ENCODE measurements at regions not wholly inside any gene's neighbourhood (a gene's known extent, or its start where the extent isn't known, plus 50 kb on each side); places are given as distances from the start of the nearest gene placed in this dataset.
A peak's percentile ranks its signal among the peaks of the same experiment; 100 is the strongest.

DNA sequence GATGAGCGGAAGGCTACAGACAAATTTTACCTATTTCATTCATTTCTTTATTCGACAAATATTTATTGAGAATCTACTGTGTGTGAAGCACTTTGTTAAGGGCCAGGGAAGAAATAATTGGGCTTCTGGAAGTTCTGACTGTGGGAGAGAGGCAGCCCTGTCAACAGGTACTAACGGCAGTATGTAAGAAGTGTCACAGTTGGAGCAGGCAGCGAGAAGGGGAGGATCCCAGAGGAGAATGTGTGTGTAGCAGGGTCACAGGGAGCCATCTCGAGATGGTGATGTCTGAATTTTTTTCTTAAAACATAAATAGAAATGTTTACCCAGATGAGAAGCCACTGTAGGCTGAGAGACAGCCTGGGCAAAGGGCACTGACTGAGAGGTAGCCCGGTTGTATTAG, 163.3 kb upstream of the SLC38A2 start:
- POLR2A ChIA-PET: no interaction called here
- DNase-seq: no peak
- Histone ChIP-seq H3K4me1 (ENCODE audit: control insufficient read depth in 1 of 2, extremely low read depth in 1 of 2, insufficient read depth in 2 of 2, low read length in 2 of 2) (no peaks in the 10 kb centered on the region), H3K27ac (ENCODE audit: low read length) (no peak overlapping the region), H3K9me3 (no peaks in the 10 kb centered on the region), H3K4me3 (ENCODE audit: control insufficient read depth in 1 of 2, extremely low read depth in 1 of 2, low read length in 1 of 2) (no peak overlapping the region), H3K36me3 (ENCODE audit: control insufficient read depth in 2 of 2, extremely low read depth in 1 of 2, insufficient read depth in 1 of 2, low read length in 1 of 2) (no peaks in the 10 kb centered on the region), H3K27me3 (replicated peaks in 1 of 2; ENCODE audit: control insufficient read depth in 2 of 2, extremely low read depth in 1 of 2, insufficient read depth in 2 of 2, low read length in 1 of 2) (no peaks in the 10 kb centered on the region)
- no peaks in the 10 kb centered on the region for H3K36me3 Mint-ChIP-seq
- peaks cover 0 to 4% (median 0%) of the 10 kb centered on the region in 3 donors for H3K9me3 Mint-ChIP-seq
- peak overlapping the region in 1 of 2 donors; percentile 15 for H3K27ac Mint-ChIP-seq
- H3K27me3 Mint-ChIP-seq: no peaks in the 10 kb centered on the region
- ATAC-seq (replicated peaks in 1 of 4): no peak
- H3K4me1 Mint-ChIP-seq: peaks cover 5 to 11% (median 7%) of the 10 kb centered on the region in 3 donors
- 90% methylated on average over 2 of the region's 6 CpGs for WGBS (ENCODE audit: insufficient coverage)
- H3K4me3 Mint-ChIP-seq: no peak overlapping the region
- CTCF ChIA-PET: no interaction called here

DNA sequence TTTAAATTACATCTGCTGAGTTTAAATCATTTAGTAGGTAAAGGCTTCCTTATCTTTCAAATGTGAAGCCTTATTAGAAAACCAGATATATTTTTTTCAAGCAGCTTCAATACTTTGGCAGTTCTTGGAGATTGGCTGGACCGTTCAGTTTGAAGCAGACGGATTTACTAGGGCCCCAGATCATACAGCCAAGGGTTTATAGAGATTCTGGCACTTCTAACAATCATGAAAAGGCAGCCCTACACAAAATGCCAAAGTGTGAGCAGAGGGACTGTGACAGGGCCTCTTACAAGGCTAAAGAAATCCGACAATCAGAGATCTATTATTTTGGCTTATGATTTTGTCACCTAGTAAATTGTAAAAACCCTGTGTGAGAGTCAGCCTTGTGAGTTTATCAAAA, 162.8 kb upstream of the SLC38A2 start:
- no peak overlapping the region for H3K4me3 Mint-ChIP-seq
- peaks cover 5 to 11% (median 7%) of the 10 kb centered on the region in 3 donors for H3K4me1 Mint-ChIP-seq
- no peaks in the 10 kb centered on the region for H3K27me3 ChIP-seq (replicated peaks in 1 of 2; ENCODE audit: control insufficient read depth in 2 of 2, extremely low read depth in 1 of 2, insufficient read depth in 2 of 2, low read length in 1 of 2)
- no peak overlapping the region for H3K27ac ChIP-seq (ENCODE audit: low read length)
- H3K9me3 ChIP-seq: no peaks in the 10 kb centered on the region
- no peaks in the 10 kb centered on the region for H3K36me3 ChIP-seq (ENCODE audit: control insufficient read depth in 2 of 2, extremely low read depth in 1 of 2, insufficient read depth in 1 of 2, low read length in 1 of 2)
- H3K9me3 Mint-ChIP-seq: peaks cover 0 to 4% (median 0%) of the 10 kb centered on the region in 3 donors
- peak overlapping the region in 1 of 2 donors; percentile 15 for H3K27ac Mint-ChIP-seq
- ChIA-PET CTCF (no interaction called here), POLR2A (no interaction called here)
- no peaks in the 10 kb centered on the region for H3K36me3 Mint-ChIP-seq
- no peak for DNase-seq
- no peak overlapping the region for H3K4me3 ChIP-seq (ENCODE audit: control insufficient read depth in 1 of 2, extremely low read depth in 1 of 2, low read length in 1 of 2)
- 75% methylated on average over 2 of the region's 3 CpGs for WGBS (ENCODE audit: insufficient coverage)
- H3K27me3 Mint-ChIP-seq: no peaks in the 10 kb centered on the region
- ATAC-seq (replicated peaks in 1 of 4): no peak
- H3K4me1 ChIP-seq (ENCODE audit: control insufficient read depth in 1 of 2, extremely low read depth in 1 of 2, insufficient read depth in 2 of 2, low read length in 2 of 2): no peaks in the 10 kb centered on the region

DNA sequence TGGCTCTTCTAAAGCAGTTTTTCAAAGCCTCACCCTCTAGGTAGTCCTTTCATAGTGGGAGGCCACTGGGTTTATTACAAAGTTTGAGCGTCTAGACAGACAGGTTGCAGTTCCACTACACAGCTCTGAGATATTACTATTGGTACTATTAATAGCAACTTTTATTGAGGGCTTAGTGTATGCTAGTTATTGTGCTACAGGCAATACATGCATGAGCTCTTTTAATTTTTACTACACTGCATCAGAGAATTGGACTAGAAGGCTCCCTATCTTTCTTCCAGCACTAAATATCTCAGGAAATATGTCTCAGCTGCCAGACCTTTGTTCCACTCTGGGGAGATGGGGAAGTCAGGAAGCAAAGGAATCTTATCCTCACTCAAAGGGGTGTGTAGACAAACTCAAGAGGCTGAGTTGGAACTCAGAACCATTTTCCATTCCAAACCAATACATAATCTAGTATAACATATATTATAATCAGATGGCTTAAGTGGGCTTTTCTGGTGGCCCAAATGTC, 161.8 kb upstream of the SLC38A2 start:
- Histone ChIP-seq H3K27ac (ENCODE audit: low read length) (no peak overlapping the region), H3K4me3 (ENCODE audit: control insufficient read depth in 1 of 2, extremely low read depth in 1 of 2, low read length in 1 of 2) (no peak overlapping the region), H3K36me3 (ENCODE audit: control insufficient read depth in 2 of 2, extremely low read depth in 1 of 2, insufficient read depth in 1 of 2, low read length in 1 of 2) (no peaks in the 10 kb centered on the region), H3K4me1 (ENCODE audit: control insufficient read depth in 1 of 2, extremely low read depth in 1 of 2, insufficient read depth in 2 of 2, low read length in 2 of 2) (no peaks in the 10 kb centered on the region), H3K9me3 (no peaks in the 10 kb centered on the region), H3K27me3 (replicated peaks in 1 of 2; ENCODE audit: control insufficient read depth in 2 of 2, extremely low read depth in 1 of 2, insufficient read depth in 2 of 2, low read length in 1 of 2) (no peaks in the 10 kb centered on the region)
- no CpG with 5 or more reads among the region's 1 CpG for WGBS (ENCODE audit: insufficient coverage)
- Mint-ChIP-seq H3K4me1 (peaks cover 5 to 11% (median 7%) of the 10 kb centered on the region in 3 donors), H3K27me3 (no peaks in the 10 kb centered on the region), H3K9me3 (peaks cover 0 to 2% (median 0%) of the 10 kb centered on the region in 3 donors), H3K36me3 (no peaks in the 10 kb centered on the region), H3K27ac (no peak overlapping the region), H3K4me3 (no peak overlapping the region)
- ChIA-PET POLR2A (no interaction called here), CTCF (no interaction called here)
- ATAC-seq (replicated peaks in 1 of 4): no peak
- no peak for DNase-seq

GRCh38 chr12:46533723-46534122, 161.2 kb upstream of the SLC38A2 start:
- Histone ChIP-seq H3K4me1 (ENCODE audit: control insufficient read depth in 1 of 2, extremely low read depth in 1 of 2, insufficient read depth in 2 of 2, low read length in 2 of 2) (no peaks in the 10 kb centered on the region), H3K9me3 (no peaks in the 10 kb centered on the region), H3K27me3 (replicated peaks in 1 of 2; ENCODE audit: control insufficient read depth in 2 of 2, extremely low read depth in 1 of 2, insufficient read depth in 2 of 2, low read length in 1 of 2) (no peaks in the 10 kb centered on the region), H3K36me3 (ENCODE audit: control insufficient read depth in 2 of 2, extremely low read depth in 1 of 2, insufficient read depth in 1 of 2, low read length in 1 of 2) (no peaks in the 10 kb centered on the region), H3K4me3 (ENCODE audit: control insufficient read depth in 1 of 2, extremely low read depth in 1 of 2, low read length in 1 of 2) (no peak overlapping the region), H3K27ac (ENCODE audit: low read length) (no peak overlapping the region)
- CTCF ChIA-PET: no interaction called here
- POLR2A ChIA-PET: no interaction called here
- H3K27ac Mint-ChIP-seq: no peak overlapping the region
- peaks cover 5 to 11% (median 7%) of the 10 kb centered on the region in 3 donors for H3K4me1 Mint-ChIP-seq
- WGBS (ENCODE audit: insufficient coverage): 57% methylated on average over 1 of the region's 2 CpGs
- ATAC-seq (replicated peaks in 1 of 4) (no peak), DNase-seq (no peak)
- no peaks in the 10 kb centered on the region for H3K36me3 Mint-ChIP-seq
- H3K27me3 Mint-ChIP-seq: no peaks in the 10 kb centered on the region
- peaks cover 3 to 6% (median 5%) of the 10 kb centered on the region in 3 donors for H3K9me3 Mint-ChIP-seq
- no peak overlapping the region for H3K4me3 Mint-ChIP-seq

GRCh38 chr12:46531804-46532203, 159.2 kb upstream of the SLC38A2 start:
- POLR2A ChIA-PET: no interaction called here
- WGBS (ENCODE audit: insufficient coverage): 90% methylated on average over 2 of the region's 3 CpGs
- CTCF ChIA-PET: no interaction called here

DNA sequence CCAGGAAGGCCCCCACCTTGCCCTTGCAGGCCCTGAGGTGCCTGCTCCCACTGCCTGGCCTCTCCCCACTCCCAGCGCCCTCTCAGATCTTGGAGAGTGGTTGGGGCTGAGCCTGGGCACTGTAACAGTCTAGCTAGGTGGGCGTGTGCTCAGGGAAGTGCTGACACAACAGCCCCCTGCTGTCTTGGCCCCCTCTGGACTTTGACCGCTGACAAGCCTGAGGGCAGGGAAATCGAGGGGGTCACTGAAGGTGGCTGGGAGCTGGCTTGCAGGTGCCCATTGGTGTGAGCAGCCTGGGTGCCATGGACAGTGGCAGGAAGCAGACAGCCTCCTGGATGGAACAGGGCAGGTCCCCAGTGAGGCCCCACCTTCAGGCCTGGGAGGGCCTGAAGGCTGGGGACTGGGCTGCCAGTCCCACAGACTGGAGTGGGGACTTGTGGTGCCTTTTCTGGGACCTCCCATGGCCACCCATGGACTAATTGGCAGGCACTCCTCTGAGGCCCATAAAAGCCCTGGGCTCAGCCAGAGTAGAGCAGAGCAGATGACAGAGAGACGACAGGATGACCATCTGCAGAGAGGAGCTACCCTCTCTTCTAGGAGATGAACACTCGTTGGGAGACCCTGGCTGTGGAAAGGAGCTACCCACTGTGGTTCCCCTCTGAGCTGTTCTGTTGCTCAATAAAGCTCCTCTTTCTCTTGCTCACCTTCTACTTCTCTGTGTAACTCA, 158.6 kb upstream of the SLC38A2 start:
- WGBS (ENCODE audit: insufficient coverage): 85% methylated on average over 4 of the region's 6 CpGs
- ChIA-PET CTCF (no interaction called here), POLR2A (no interaction called here)
- no peak for DNase-seq
- Mint-ChIP-seq H3K36me3 (no peaks in the 10 kb centered on the region), H3K4me3 (no peak overlapping the region), H3K27me3 (no peaks in the 10 kb centered on the region), H3K9me3 (peaks cover 5 to 11% (median 10%) of the 10 kb centered on the region in 3 donors), H3K27ac (no peak overlapping the region), H3K4me1 (peaks cover 5 to 6% (median 5%) of the 10 kb centered on the region in 3 donors)
- Histone ChIP-seq H3K4me3 (ENCODE audit: control insufficient read depth in 1 of 2, extremely low read depth in 1 of 2, low read length in 1 of 2) (no peak overlapping the region), H3K27ac (ENCODE audit: low read length) (no peak overlapping the region), H3K27me3 (replicated peaks in 1 of 2; ENCODE audit: control insufficient read depth in 2 of 2, extremely low read depth in 1 of 2, insufficient read depth in 2 of 2, low read length in 1 of 2) (no peaks in the 10 kb centered on the region), H3K36me3 (ENCODE audit: control insufficient read depth in 2 of 2, extremely low read depth in 1 of 2, insufficient read depth in 1 of 2, low read length in 1 of 2) (no peaks in the 10 kb centered on the region), H3K9me3 (no peaks in the 10 kb centered on the region), H3K4me1 (ENCODE audit: control insufficient read depth in 1 of 2, extremely low read depth in 1 of 2, insufficient read depth in 2 of 2, low read length in 2 of 2) (no peaks in the 10 kb centered on the region)
- ATAC-seq (replicated peaks in 1 of 4): no peak

More at GRCh38 chr12:46531804-46532203, 159.2 kb upstream of the SLC38A2 start:
- H3K9me3 ChIP-seq: no peaks in the 10 kb centered on the region
- no peaks in the 10 kb centered on the region for H3K4me1 ChIP-seq (ENCODE audit: control insufficient read depth in 1 of 2, extremely low read depth in 1 of 2, insufficient read depth in 2 of 2, low read length in 2 of 2)
- no peak overlapping the region for H3K4me3 Mint-ChIP-seq
- no peaks in the 10 kb centered on the region for H3K27me3 ChIP-seq (replicated peaks in 1 of 2; ENCODE audit: control insufficient read depth in 2 of 2, extremely low read depth in 1 of 2, insufficient read depth in 2 of 2, low read length in 1 of 2)
- H3K36me3 Mint-ChIP-seq: no peaks in the 10 kb centered on the region
- ATAC-seq (replicated peaks in 1 of 4) (no peak), DNase-seq (no peak)
- peaks cover 5 to 11% (median 10%) of the 10 kb centered on the region in 3 donors for H3K9me3 Mint-ChIP-seq
- H3K27ac ChIP-seq (ENCODE audit: low read length): no peak overlapping the region
- no peak overlapping the region for H3K4me3 ChIP-seq (ENCODE audit: control insufficient read depth in 1 of 2, extremely low read depth in 1 of 2, low read length in 1 of 2)
- no peaks in the 10 kb centered on the region for H3K36me3 ChIP-seq (ENCODE audit: control insufficient read depth in 2 of 2, extremely low read depth in 1 of 2, insufficient read depth in 1 of 2, low read length in 1 of 2)
- H3K27me3 Mint-ChIP-seq: no peaks in the 10 kb centered on the region
- H3K27ac Mint-ChIP-seq: no peak overlapping the region
- peaks cover 5 to 11% (median 7%) of the 10 kb centered on the region in 3 donors for H3K4me1 Mint-ChIP-seq
